PC-3 (cell line): ENCODE measurements at regions not wholly inside any gene's neighbourhood (a gene's known extent, or its start where the extent isn't known, plus 50 kb on each side); places are given as distances from the start of the nearest gene placed in this dataset.

Experiments used
- ATAC-seq: fragments of 200-7000 bp; cut with Tn5 transposase; 2 replicates; pipeline ENCODE4 v1.9.1; 2020; ENCODE audit warnings: mild to moderate bottlenecking, moderate library complexity
- BruUV-seq: library from RNA; stranded (reverse); fragments of 400-500 nt; replicated peaks from 2 replicates; lab custom pipeline; 2021; lab: Mats Ljungman, UMichigan
- CTCF ChIA-PET: fragments of 300-600 bp; sonication (Branson Sonifier 250); formaldehyde crosslinking; loops from one replicate; lab custom pipeline; 2022; ENCODE audit warnings: antibody characterized with exemption; lab: Charles Lee
- POLR2A ChIA-PET: fragments of 300-600 bp; sonication (Branson Sonifier 250); formaldehyde crosslinking; loops from one replicate; lab custom pipeline; 2022; ENCODE audit warnings: antibody characterized with exemption; ENCODE audit not compliant: unreplicated experiment; lab: Charles Lee
- DNase-seq: peaks from one replicate; pipeline ENCODE4 v3.0.0-alpha.2; 2015
- H2AFZ ChIP-seq: fragments of 300-600 bp; sonication (generic); 2 replicates; pipeline ENCODE4 v1.6.0; 2016; ENCODE audit warnings: antibody characterized with exemption, low read length
- H3F3A ChIP-seq: fragments of 300-600 bp; sonication (generic); one replicate; pipeline ENCODE4 v1.6.0; 2017; ENCODE audit warnings: antibody characterized with exemption, low read length, control low read depth, mild to moderate bottlenecking; ENCODE audit not compliant: unreplicated experiment
- H3K27ac ChIP-seq: fragments of 300-600 bp; sonication (generic); 2 replicates; pipeline ENCODE4 v1.5.1; 2016; ENCODE audit warnings: mild to moderate bottlenecking, low read length
- H3K27me3 ChIP-seq: fragments of 300-600 bp; sonication (generic); 2 replicates; pipeline ENCODE4 v1.6.1; 2016; ENCODE audit warnings: low read length, mixed read lengths
- H3K36me3 ChIP-seq: fragments of 300-600 bp; sonication (generic); 2 replicates; pipeline ENCODE4 v1.6.1; 2016; ENCODE audit warnings: low read depth, mixed run types, low read length, mixed read lengths
- H3K4me1 ChIP-seq: fragments of 300-600 bp; sonication (generic); 2 replicates; pipeline ENCODE4 v1.5.1; 2016; ENCODE audit warnings: low read length; ENCODE audit not compliant: insufficient read depth
- H3K4me2 ChIP-seq: fragments of 300-600 bp; sonication (generic); 2 replicates; pipeline ENCODE4 v1.6.0; 2016; ENCODE audit warnings: low read length
- H3K4me3 ChIP-seq: fragments of 300-600 bp; sonication (generic); 2 replicates; pipeline ENCODE4 v1.5.1; 2016; ENCODE audit warnings: mild to moderate bottlenecking, low read length, mixed read lengths
- H3K79me2 ChIP-seq: fragments of 300-600 bp; sonication (generic); 2 replicates; pipeline ENCODE4 v1.6.1; 2017; ENCODE audit warnings: low read length, mixed read lengths
- H3K9ac ChIP-seq: fragments of 300-600 bp; sonication (generic); 2 replicates; pipeline ENCODE4 v1.6.0; 2016; ENCODE audit warnings: mild to moderate bottlenecking, low read length
- H3K9me2 ChIP-seq: fragments of 300-600 bp; sonication (generic); replicated peaks from 2 replicates; pipeline ENCODE4 v1.6.1; 2016; ENCODE audit warnings: mixed run types, low read length, mixed read lengths
- H3K9me3 ChIP-seq: fragments of 300-600 bp; sonication (generic); 2 replicates; pipeline ENCODE4 v1.6.1; 2016; ENCODE audit warnings: low read length, mixed read lengths
- H4K20me1 ChIP-seq: fragments of 300-600 bp; sonication (generic); 2 replicates; pipeline ENCODE4 v1.6.1; 2016; ENCODE audit warnings: low read length, mixed read lengths
- EZH2 ChIP-seq: fragments of 300-600 bp; sonication (generic); IDR thresholded peaks from one replicate; pipeline ENCODE4 v1.6.1; 2017; ENCODE audit warnings: antibody characterized with exemption, mild to moderate bottlenecking, low read length; ENCODE audit not compliant: unreplicated experiment
- EZH2phosphoT487 ChIP-seq: fragments of 300-600 bp; sonication (generic); IDR thresholded peaks from 2 replicates; pipeline ENCODE4 v1.6.1; 2018; ENCODE audit warnings: mild to moderate bottlenecking, antibody characterized with exemption, low read length, borderline replicate concordance
- intact Hi-C: fragments of 100-400 bp; cut with micrococcal nuclease; formaldehyde crosslinking; loops from 2 replicates; pipeline ENCODE4 v1.9.0; 2023
- TF ChIP-seq, protein P1 (sequence below): fragments of 300-600 bp; sonication (generic); conservative IDR thresholded peaks from 2 replicates; pipeline ENCODE4 v1.5.1; 2017; ENCODE audit warnings: antibody characterized with exemption, low read depth, mild to moderate bottlenecking, low read length

DNA sequence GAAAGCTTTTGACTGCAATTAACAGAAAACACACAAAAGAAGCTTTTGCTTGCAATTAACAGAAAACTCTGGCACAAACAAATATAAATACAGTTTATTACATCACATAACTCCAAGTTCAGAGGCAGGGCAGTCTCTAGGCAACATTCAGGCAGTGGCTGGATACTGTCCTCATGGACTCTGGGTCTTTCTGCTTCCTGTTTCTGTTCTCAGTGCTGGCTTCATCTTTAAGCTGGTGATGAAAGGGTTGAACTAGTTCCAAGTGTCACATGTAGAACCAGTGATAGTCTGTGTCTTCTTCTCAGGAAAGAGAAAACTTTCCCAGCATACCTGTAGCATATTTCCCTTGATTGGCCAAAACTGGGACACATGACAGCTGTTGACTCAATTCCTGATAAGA lies 222.6 kb upstream of the GLRA1 start:
- Histone ChIP-seq H3K36me3 (no peaks in the 10 kb centered on the region), H3K9me3 (no peaks in the 10 kb centered on the region), H2AFZ (no peak overlapping the region), H3K9ac (no peak overlapping the region), H3F3A (no peaks in the 10 kb centered on the region), H3K4me3 (no peak overlapping the region), H3K4me1 (peaks cover 9% of the 10 kb centered on the region; the same call in 1 of the 2 replicates), H3K27me3 (no peaks in the 10 kb centered on the region), H3K9me2 (no peaks in the 10 kb centered on the region), H3K4me2 (no peak overlapping the region), H4K20me1 (no peaks in the 10 kb centered on the region), H3K27ac (no peak overlapping the region), H3K79me2 (no peaks in the 10 kb centered on the region)
- TF ChIP-seq EZH2phosphoT487 (no peak), EZH2 (no peak)
- TF ChIP-seq, protein P1, sequence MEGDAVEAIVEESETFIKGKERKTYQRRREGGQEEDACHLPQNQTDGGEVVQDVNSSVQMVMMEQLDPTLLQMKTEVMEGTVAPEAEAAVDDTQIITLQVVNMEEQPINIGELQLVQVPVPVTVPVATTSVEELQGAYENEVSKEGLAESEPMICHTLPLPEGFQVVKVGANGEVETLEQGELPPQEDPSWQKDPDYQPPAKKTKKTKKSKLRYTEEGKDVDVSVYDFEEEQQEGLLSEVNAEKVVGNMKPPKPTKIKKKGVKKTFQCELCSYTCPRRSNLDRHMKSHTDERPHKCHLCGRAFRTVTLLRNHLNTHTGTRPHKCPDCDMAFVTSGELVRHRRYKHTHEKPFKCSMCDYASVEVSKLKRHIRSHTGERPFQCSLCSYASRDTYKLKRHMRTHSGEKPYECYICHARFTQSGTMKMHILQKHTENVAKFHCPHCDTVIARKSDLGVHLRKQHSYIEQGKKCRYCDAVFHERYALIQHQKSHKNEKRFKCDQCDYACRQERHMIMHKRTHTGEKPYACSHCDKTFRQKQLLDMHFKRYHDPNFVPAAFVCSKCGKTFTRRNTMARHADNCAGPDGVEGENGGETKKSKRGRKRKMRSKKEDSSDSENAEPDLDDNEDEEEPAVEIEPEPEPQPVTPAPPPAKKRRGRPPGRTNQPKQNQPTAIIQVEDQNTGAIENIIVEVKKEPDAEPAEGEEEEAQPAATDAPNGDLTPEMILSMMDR: no peak
- ATAC-seq (no peak), DNase-seq (no peak)
- intact Hi-C loops: no loop called here
- ChIA-PET POLR2A (no interaction called here), CTCF (no interaction called here)
- no TSS peak for BruUV-seq

DNA sequence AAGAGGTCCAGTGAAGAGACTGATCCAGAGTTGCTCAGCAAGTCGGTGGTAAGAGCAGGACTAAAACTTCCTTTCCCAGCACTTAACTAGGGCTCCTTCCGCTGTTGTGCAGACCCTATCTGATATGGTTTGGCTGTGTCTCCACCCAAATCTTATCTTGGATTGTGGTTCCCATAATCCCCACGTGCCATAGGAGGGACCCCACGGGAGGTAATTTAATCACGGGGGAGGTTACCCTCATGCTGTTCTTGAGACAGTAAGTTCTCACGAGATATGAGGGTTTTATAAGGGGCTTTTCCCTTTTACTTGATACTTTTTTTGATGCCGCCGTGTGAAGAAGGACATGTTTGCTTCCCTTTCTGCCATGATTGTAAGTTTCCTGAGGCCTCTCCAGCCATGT lies 221.9 kb upstream of the GLRA1 start:
- Histone ChIP-seq H3K9me3 (no peaks in the 10 kb centered on the region), H3K4me3 (no peak overlapping the region), H3K9ac (no peak overlapping the region), H3K4me1 (peaks cover 9% of the 10 kb centered on the region; the same call in 1 of the 2 replicates), H3K27ac (no peak overlapping the region), H3K4me2 (no peak overlapping the region), H4K20me1 (no peaks in the 10 kb centered on the region), H3K27me3 (no peaks in the 10 kb centered on the region), H3K36me3 (no peaks in the 10 kb centered on the region), H3K9me2 (no peaks in the 10 kb centered on the region), H3F3A (no peaks in the 10 kb centered on the region), H3K79me2 (no peaks in the 10 kb centered on the region), H2AFZ (no peak overlapping the region)
- no TSS peak for BruUV-seq
- DNase-seq (no peak), ATAC-seq (no peak)
- intact Hi-C loops: no loop called here
- TF ChIP-seq, protein P1: no peak
- no peak for TF ChIP-seq EZH2
- no peak for TF ChIP-seq EZH2phosphoT487
- ChIA-PET CTCF (no interaction called here), POLR2A (no interaction called here)

DNA sequence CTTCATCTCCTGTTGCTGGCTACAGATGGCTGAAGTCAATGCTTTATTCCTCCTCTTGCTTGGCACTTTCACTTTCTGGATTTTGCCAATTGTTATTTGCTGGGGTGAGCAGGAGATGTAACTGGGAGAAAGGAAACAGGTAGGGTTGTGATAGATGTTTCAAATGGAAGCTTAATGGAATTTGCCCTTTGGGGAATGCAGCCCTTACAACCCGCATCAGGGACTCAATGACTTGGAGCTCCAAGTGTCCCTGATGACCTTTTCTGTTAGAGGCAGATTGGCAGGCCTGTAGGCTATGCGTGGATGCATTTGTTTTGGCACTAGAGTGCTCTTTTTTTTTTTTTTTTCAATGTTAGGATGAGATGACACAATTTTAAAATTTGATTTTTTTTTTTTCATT lies 219.9 kb upstream of the GLRA1 start:
- no peak for ATAC-seq
- Histone ChIP-seq H3K9me2 (no peaks in the 10 kb centered on the region), H3K36me3 (no peaks in the 10 kb centered on the region), H3K4me1 (peaks cover 9% of the 10 kb centered on the region; the same call in 1 of the 2 replicates), H3K4me2 (no peak overlapping the region), H3F3A (no peaks in the 10 kb centered on the region), H3K4me3 (no peak overlapping the region), H3K79me2 (no peaks in the 10 kb centered on the region), H2AFZ (no peak overlapping the region), H4K20me1 (no peaks in the 10 kb centered on the region), H3K27ac (no peak overlapping the region), H3K9ac (no peak overlapping the region), H3K27me3 (no peaks in the 10 kb centered on the region), H3K9me3 (no peaks in the 10 kb centered on the region)
- POLR2A ChIA-PET: no interaction called here
- no TSS peak for BruUV-seq
- intact Hi-C loops: no loop called here
- TF ChIP-seq EZH2: no peak
- TF ChIP-seq EZH2phosphoT487: no peak
- TF ChIP-seq, protein P1: no peak
- CTCF ChIA-PET: no interaction called here
- DNase-seq: no peak
